ENCODE measurements at regions not wholly inside any gene's neighbourhood (a gene's known extent, or its start where the extent isn't known, plus 50 kb on each side); places are given as distances from the start of the nearest gene placed in this dataset.

DNA sequence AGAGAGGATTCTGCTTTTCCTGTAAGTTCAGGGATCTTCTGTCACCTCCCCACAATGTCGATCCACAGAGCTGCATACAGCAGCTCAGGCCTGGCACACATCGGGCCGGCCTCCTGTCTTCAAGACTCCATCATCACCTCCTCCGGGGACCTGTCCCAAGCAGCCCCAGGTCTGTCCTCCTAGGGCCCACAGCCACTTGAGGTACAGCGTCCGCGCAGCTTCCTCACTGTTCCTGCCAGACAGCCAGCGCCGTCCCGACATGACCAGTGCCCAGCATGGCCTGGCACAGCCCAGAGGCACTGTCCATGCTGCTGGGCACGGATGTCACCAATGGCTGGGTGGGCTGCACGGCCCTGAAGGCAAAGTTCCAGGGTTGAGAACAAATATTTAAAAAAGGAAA, 101.6 kb downstream of the DLL1 start:
- Histone ChIP-seq H4K20me1 (ENCODE audit: insufficient read depth, poor library complexity, severe bottlenecking) (no peaks in the 10 kb centered on the region), H3K9me2 (replicated peaks; ENCODE audit: insufficient read depth) (no peaks in the 10 kb centered on the region), H3K9me3 (ENCODE audit: low read depth) (peaks cover under 1% of the 10 kb centered on the region), H3K27me3 (no peaks in the 10 kb centered on the region), H3K4me1 (ENCODE audit: insufficient read depth) (no peaks in the 10 kb centered on the region), H3K27ac (no peak overlapping the region), H3K4me3 (no peak overlapping the region), H3K36me3 (replicated peaks; ENCODE audit: insufficient read depth, low read depth) (no peaks in the 10 kb centered on the region), H2AFZ (no peak overlapping the region), H3K4me2 (no peak overlapping the region), H3K79me2 (no peaks in the 10 kb centered on the region)
- DNase-seq (ENCODE audit: low spot score) = no peak
- TF ChIP-seq EZH2 (IDR thresholded peaks at IDR 0.05; ENCODE audit: borderline replicate concordance) (no peak), CTCF (IDR thresholded peaks at IDR 0.05; ENCODE audit: poor library complexity) (no peak), EZH2phosphoT487 (IDR thresholded peaks at IDR 0.05; ENCODE audit: low read depth, severe bottlenecking, unreplicated experiment) (no peak)
- WGBS (ENCODE audit: low lambda C conversion rate, missing lambda C conversion rate) = 93% methylated on average over 12 of the region's 12 CpGs

GRCh38 chr6:170188571-170189001, 102.3 kb downstream of the DLL1 start:
- Histone ChIP-seq H3K27me3 (no peaks in the 10 kb centered on the region), H3K9me2 (replicated peaks; ENCODE audit: insufficient read depth) (no peaks in the 10 kb centered on the region), H2AFZ (no peak overlapping the region), H3K4me3 (no peak overlapping the region), H4K20me1 (ENCODE audit: insufficient read depth, poor library complexity, severe bottlenecking) (no peaks in the 10 kb centered on the region), H3K9me3 (ENCODE audit: low read depth) (no peaks in the 10 kb centered on the region), H3K36me3 (replicated peaks; ENCODE audit: insufficient read depth, low read depth) (no peaks in the 10 kb centered on the region), H3K4me1 (ENCODE audit: insufficient read depth) (no peaks in the 10 kb centered on the region), H3K27ac (no peak overlapping the region), H3K79me2 (no peaks in the 10 kb centered on the region), H3K4me2 (no peak overlapping the region)
- no peak for TF ChIP-seq CTCF (IDR thresholded peaks at IDR 0.05; ENCODE audit: poor library complexity)
- no peak for TF ChIP-seq EZH2 (IDR thresholded peaks at IDR 0.05; ENCODE audit: borderline replicate concordance)
- no peak for TF ChIP-seq EZH2phosphoT487 (IDR thresholded peaks at IDR 0.05; ENCODE audit: low read depth, severe bottlenecking, unreplicated experiment)
- DNase-seq (ENCODE audit: low spot score) = no peak
- 79% methylated on average over 6 of the region's 6 CpGs for WGBS (ENCODE audit: low lambda C conversion rate, missing lambda C conversion rate)

DNA sequence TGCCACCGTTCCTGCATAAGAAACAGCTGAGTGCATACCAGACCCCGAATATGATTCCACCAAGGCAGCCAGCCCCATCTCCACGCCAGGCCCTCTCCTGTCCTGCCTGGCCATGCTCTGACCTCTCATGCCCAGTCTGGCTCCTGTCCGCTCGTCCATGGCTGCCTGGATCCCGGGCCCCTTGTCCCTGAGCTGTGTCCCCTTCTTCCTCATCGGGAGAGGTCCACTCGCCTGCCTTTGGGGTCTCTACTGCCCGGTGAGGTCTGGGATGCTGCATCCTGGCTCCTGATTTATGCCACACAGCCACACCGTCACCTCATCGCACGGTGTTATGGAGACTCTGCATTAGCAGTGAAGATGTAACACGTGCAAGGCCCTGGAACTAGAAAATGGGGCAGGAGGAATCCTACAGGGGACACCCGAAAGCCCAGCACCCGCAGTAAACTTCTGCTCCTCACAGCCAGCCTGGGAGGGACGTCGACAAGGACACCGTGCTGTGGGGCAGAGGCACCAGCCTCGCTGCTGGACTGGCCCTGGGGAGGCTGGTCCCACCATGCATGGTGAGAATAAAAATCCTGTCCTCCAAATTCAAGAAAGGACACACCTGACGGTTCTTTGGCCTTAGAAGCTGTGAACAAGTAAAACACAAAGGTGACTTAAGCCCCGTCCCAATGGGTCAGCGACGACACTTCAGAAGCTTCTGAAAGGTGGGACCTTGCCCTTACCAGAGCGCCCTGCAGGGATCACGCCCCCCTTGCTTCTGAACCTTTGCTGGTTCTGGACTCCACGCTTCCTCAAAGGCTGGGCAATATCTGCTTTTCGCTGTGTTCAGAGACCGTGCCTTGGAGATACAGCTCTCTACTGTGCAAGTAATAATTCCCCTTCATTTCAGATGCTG, 103.0 kb downstream of the DLL1 start:
- Histone ChIP-seq H3K9me2 (replicated peaks; ENCODE audit: insufficient read depth) (no peaks in the 10 kb centered on the region), H3K4me1 (ENCODE audit: insufficient read depth) (no peaks in the 10 kb centered on the region), H3K27ac (no peak overlapping the region), H3K79me2 (no peaks in the 10 kb centered on the region), H3K27me3 (no peaks in the 10 kb centered on the region), H3K4me3 (no peak overlapping the region), H3K9me3 (ENCODE audit: low read depth) (no peaks in the 10 kb centered on the region), H4K20me1 (ENCODE audit: insufficient read depth, poor library complexity, severe bottlenecking) (no peaks in the 10 kb centered on the region), H2AFZ (no peak overlapping the region), H3K4me2 (no peak overlapping the region), H3K36me3 (replicated peaks; ENCODE audit: insufficient read depth, low read depth) (no peaks in the 10 kb centered on the region)
- 89% methylated on average over 28 of the region's 28 CpGs for WGBS (ENCODE audit: low lambda C conversion rate, missing lambda C conversion rate)
- DNase-seq (ENCODE audit: low spot score) = no peak
- TF ChIP-seq CTCF (IDR thresholded peaks at IDR 0.05; ENCODE audit: poor library complexity) = no peak
- no peak for TF ChIP-seq EZH2 (IDR thresholded peaks at IDR 0.05; ENCODE audit: borderline replicate concordance)
- TF ChIP-seq EZH2phosphoT487 (IDR thresholded peaks at IDR 0.05; ENCODE audit: low read depth, severe bottlenecking, unreplicated experiment) = no peak
